Putamen (tissue), 1 donor: ENCODE measurements at regions not wholly inside any gene's neighbourhood (a gene's known extent, or its start where the extent isn't known, plus 50 kb on each side); places are given as distances from the start of the nearest gene placed in this dataset.

Experiments used
- DNase-seq: peaks from one replicate; pipeline ENCODE4 v3.0.0-alpha.2; 2016; ENCODE audit warnings: low spot score

DNA sequence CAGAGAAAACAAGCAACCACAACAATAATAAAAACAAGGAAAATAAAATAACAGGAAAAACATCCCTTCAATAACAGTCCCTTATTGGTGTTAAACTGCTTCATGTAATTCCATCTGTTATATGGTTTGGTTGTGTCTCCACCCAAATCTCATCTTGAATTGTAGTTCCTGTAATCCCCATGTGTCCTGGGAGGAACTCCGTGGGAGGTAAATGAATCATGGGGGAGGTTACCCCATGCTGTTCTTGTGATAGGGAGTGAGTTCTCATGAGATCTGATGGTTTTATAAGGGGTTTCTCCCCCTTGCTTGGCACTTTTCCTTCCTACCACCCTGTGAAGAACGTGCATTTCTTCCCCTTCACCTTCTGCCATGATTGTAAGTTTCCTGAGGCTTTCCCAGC, 369.8 kb downstream of the TMEM232 start:
- no peak for DNase-seq

DNA sequence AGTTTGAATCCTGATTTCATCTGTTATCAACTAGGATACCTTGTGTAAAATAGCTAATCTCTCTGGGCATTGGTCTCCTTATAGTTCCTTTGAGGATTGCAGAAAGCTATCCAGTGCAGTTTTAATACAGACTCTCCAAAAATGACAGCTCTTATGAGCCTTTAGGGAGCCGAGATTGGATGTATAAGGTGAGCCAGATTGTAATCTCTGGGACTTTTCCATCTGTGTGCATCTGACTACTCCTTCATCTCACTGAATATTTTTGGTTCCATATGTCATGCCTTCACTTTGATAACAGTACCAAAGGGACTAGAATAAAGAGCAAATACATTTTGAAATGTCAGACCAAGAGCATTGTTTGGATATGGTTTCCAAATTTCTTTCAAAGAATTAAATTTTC, 367.2 kb downstream of the TMEM232 start:
- no peak for DNase-seq

DNA sequence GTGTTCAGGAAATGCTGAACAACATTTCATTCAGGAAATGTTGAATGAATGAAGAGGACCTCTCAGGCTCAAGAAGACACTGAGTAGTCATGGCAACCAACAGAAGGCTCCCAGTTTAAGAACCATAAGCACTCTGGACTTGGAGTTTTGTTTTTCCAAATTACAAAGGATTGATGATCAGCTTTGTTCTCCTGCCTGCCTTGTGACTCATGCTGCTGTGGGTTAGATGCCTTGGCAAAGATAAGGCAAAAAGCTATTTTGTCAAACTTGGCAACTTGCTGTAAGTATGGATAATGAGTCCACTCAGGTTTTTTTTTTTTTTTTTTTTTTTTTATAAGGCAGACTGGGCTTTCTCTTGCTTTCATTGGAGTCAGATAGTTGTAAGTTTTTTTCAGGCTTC, 365.0 kb downstream of the TMEM232 start:
- DNase-seq: no peak

GRCh38 chr5:110362261-110362660, 364.2 kb downstream of the TMEM232 start:
- no peak for DNase-seq

DNA sequence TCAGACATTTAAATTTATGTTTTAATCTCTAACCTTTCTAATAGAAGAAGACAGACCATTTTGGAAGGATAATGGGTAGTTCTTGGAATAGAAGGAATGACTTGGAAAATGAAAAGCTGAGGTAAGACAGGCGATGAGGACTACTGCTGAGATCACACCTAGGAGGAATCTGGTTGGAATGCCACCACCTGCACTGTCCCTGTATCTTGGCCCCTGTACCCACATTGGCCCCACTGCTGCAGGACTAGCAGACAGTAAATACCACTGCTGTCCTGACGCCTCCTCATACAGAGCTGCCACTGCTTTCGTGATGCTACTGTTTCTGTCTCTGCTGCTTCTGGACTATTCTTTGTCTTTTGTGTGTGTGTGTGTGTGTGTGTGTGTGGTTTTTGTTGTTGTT, 359.8 kb downstream of the TMEM232 start:
- no peak for DNase-seq
